Keratinocyte (primary cell): ENCODE measurements at regions not wholly inside any gene's neighbourhood (a gene's known extent, or its start where the extent isn't known, plus 50 kb on each side); places are given as distances from the start of the nearest gene placed in this dataset.
"Not testable (repeated sequence)": the region's sequence is repeated elsewhere in the genome, so short reads cannot be mapped to it uniquely, and the experiment has no call there.

Experiments used
- DNase-seq: peaks from one replicate; pipeline ENCODE4 v3.0.0-alpha.2; 2011; ENCODE audit warnings: low read depth, missing footprints, low spot score
- FAIRE-seq: peaks from 2 replicates; lab custom pipeline; 2011; peaks lifted over from hg19 to GRCh38; lab: Jason Lieb, UNC
- H2AFZ ChIP-seq: 2 replicates; pipeline ENCODE4 v1.6.0; 2012; ENCODE audit warnings: low read length, control low read depth, inconsistent platforms; ENCODE audit not compliant: control insufficient read depth
- H3K27ac ChIP-seq: 2 replicates; pipeline ENCODE4 v1.5.1; 2011; ENCODE audit warnings: low read length; ENCODE audit not compliant: control insufficient read depth, insufficient read depth
- H3K27me3 ChIP-seq: 3 replicates; pipeline ENCODE4 v1.6.0; 2011; ENCODE audit warnings: low read length; ENCODE audit not compliant: control insufficient read depth, insufficient read depth; ENCODE audit errors: extremely low read depth
- H3K36me3 ChIP-seq, 2 experiments: 2 replicates in 1 of 2; 3 replicates in 1 of 2; pipeline ENCODE4 v1.5.1; 2011; ENCODE audit warnings: low read length in 2 of 2, mild to moderate bottlenecking in 1 of 2; ENCODE audit not compliant: control insufficient read depth in 2 of 2, insufficient read depth in 2 of 2; ENCODE audit errors: extremely low read depth in 1 of 2
- H3K4me1 ChIP-seq: 3 replicates; pipeline ENCODE4 v1.5.1; 2011; ENCODE audit warnings: low read length; ENCODE audit not compliant: control insufficient read depth, insufficient read depth; ENCODE audit errors: extremely low read depth
- H3K4me2 ChIP-seq: 3 replicates; pipeline ENCODE4 v1.6.0; 2011; ENCODE audit warnings: low read depth, low read length; ENCODE audit not compliant: control insufficient read depth, insufficient read depth; ENCODE audit errors: extremely low read depth
- H3K4me3 ChIP-seq, 3 experiments: fragments of 200-600 bp in 1 of 3; sonication (generic) in 1 of 3; 2 replicates in 2 of 3; 3 replicates in 1 of 3; pipeline ENCODE4 v1.5.1; 2011 to 2016; ENCODE audit warnings: low read length in 3 of 3, mild to moderate bottlenecking in 3 of 3, control low read depth in 2 of 3, inconsistent platforms in 1 of 3, low read depth in 1 of 3, mixed read lengths in 1 of 3, mixed run types in 1 of 3, moderate library complexity in 1 of 3; ENCODE audit not compliant: control insufficient read depth in 2 of 3, insufficient read depth in 2 of 3; ENCODE audit errors: extremely low read depth in 1 of 3
- H3K79me2 ChIP-seq: 2 replicates; pipeline ENCODE4 v1.6.0; 2012; ENCODE audit warnings: low read length; ENCODE audit not compliant: control insufficient read depth, insufficient read depth
- H3K9ac ChIP-seq: 3 replicates; pipeline ENCODE4 v1.6.0; 2011; ENCODE audit warnings: low read length; ENCODE audit not compliant: control insufficient read depth, insufficient read depth; ENCODE audit errors: extremely low read depth
- H3K9me1 ChIP-seq: 3 replicates; pipeline ENCODE4 v1.6.0; 2011; ENCODE audit warnings: low read length; ENCODE audit not compliant: control insufficient read depth, insufficient read depth; ENCODE audit errors: extremely low read depth
- H3K9me3 ChIP-seq: 2 replicates; pipeline ENCODE4 v1.5.1; 2012; ENCODE audit warnings: low read depth, low read length; ENCODE audit not compliant: control insufficient read depth
- H4K20me1 ChIP-seq: 3 replicates; pipeline ENCODE4 v1.6.0; 2011; ENCODE audit warnings: low read length; ENCODE audit not compliant: control insufficient read depth, insufficient read depth; ENCODE audit errors: extremely low read depth
- EZH2 ChIP-seq: IDR thresholded peaks from one replicate; pipeline ENCODE4 v1.6.1; 2012; ENCODE audit warnings: inconsistent platforms, mild to moderate bottlenecking, low read length, moderate library complexity
- dilution Hi-C: fragments of 300-500 bp; cut with MboI; formaldehyde crosslinking; loops from one replicate; pipeline ENCODE4 v1.7.0; 2020; ENCODE audit warnings: low sequenced_read_pairs; ENCODE audit not compliant: extremely low pct_ligation_motif_present
- TF ChIP-seq, protein P1 (sequence below), 3 experiments: IDR thresholded peaks in 1 of 3; conservative IDR thresholded peaks in 1 of 3; optimal IDR thresholded peaks in 1 of 3; 2 replicates in 2 of 3; 3 replicates in 1 of 3; pipeline versions ENCODE3 to v1.5.1; 2011; ENCODE audit warnings: low read length in 3 of 3, mild to moderate bottlenecking in 3 of 3, moderate library complexity in 2 of 3, control low read depth in 1 of 3, inconsistent platforms in 1 of 3; ENCODE audit not compliant: insufficient read depth in 2 of 3; ENCODE audit errors: extremely low read depth in 1 of 3

DNA sequence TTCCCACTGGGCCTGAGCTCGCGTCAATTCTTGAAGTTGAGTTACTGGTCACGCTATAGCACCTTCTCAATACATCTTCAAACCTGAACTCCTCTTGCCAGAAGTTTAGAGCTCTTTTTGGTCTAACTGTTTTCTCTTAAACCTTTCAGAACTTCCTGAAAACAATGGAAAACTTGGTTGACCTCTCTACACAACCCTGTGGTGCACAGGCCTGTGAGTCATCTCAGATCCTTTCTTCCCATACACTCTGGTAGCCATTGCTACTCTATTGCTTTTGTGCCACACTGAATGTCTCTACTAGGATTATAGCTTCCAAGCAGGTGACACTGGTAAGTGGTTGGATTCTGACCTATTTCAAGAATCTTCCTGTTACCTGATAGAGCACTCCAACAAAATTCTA, 321.5 kb upstream of the FSIP2 start:
- no peaks in the 10 kb centered on the region for H3K27me3 ChIP-seq
- no peak overlapping the region for H3K4me3 ChIP-seq
- H3K79me2 ChIP-seq = no peaks in the 10 kb centered on the region
- no peaks in the 10 kb centered on the region for H3K9me3 ChIP-seq
- H3K36me3 ChIP-seq = no peaks in the 10 kb centered on the region
- no peaks in the 10 kb centered on the region for H4K20me1 ChIP-seq
- H3K27ac ChIP-seq = no peak overlapping the region
- H3K4me1 ChIP-seq = no peaks in the 10 kb centered on the region
- FAIRE-seq (no peak), DNase-seq (no peak)
- no peaks in the 10 kb centered on the region for H3K9me1 ChIP-seq
- no peak overlapping the region for H3K4me2 ChIP-seq
- H3K9ac ChIP-seq = no peak overlapping the region
- dilution Hi-C loops = no loop called here
- no peak overlapping the region for H2AFZ ChIP-seq
- no peak for TF ChIP-seq EZH2
- TF ChIP-seq, protein P1, sequence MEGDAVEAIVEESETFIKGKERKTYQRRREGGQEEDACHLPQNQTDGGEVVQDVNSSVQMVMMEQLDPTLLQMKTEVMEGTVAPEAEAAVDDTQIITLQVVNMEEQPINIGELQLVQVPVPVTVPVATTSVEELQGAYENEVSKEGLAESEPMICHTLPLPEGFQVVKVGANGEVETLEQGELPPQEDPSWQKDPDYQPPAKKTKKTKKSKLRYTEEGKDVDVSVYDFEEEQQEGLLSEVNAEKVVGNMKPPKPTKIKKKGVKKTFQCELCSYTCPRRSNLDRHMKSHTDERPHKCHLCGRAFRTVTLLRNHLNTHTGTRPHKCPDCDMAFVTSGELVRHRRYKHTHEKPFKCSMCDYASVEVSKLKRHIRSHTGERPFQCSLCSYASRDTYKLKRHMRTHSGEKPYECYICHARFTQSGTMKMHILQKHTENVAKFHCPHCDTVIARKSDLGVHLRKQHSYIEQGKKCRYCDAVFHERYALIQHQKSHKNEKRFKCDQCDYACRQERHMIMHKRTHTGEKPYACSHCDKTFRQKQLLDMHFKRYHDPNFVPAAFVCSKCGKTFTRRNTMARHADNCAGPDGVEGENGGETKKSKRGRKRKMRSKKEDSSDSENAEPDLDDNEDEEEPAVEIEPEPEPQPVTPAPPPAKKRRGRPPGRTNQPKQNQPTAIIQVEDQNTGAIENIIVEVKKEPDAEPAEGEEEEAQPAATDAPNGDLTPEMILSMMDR (optimal IDR thresholded peaks at IDR 0.05 in 1 of 3, IDR thresholded peaks at IDR 0.05 in 1 of 3, conservative IDR thresholded peaks at IDR 0.05 in 1 of 3; ENCODE audit: extremely low read depth in 1 of 3, insufficient read depth in 2 of 3, low read length in 3 of 3) = no peak

DNA sequence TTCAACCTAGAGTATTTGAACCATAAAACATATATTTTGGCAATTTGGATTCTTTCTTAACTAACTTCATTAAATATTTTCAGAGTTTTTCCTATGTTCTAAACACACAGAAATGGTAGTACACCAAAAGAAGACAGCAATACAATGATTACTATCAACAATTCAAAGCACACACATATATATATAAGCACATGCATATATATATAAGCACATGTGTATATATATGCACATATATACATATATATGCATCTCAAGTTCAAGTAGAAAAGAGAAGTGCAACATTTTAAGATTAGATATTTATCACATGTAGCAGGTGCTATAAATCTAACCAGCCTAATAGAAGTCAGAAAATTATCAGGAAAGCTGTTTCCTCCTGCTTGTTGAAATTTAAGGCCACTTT, 320.9 kb upstream of the FSIP2 start:
- no peaks in the 10 kb centered on the region for H3K79me2 ChIP-seq
- dilution Hi-C loops = no loop called here
- no peaks in the 10 kb centered on the region for H4K20me1 ChIP-seq
- no peaks in the 10 kb centered on the region for H3K36me3 ChIP-seq
- H3K9me1 ChIP-seq = no peaks in the 10 kb centered on the region
- FAIRE-seq (no peak), DNase-seq (no peak)
- H2AFZ ChIP-seq = no peak overlapping the region
- H3K9me3 ChIP-seq = no peaks in the 10 kb centered on the region
- no peak overlapping the region for H3K4me3 ChIP-seq
- no peaks in the 10 kb centered on the region for H3K4me1 ChIP-seq
- H3K27me3 ChIP-seq = no peaks in the 10 kb centered on the region
- H3K27ac ChIP-seq = no peak overlapping the region
- no peak overlapping the region for H3K9ac ChIP-seq
- TF ChIP-seq, protein P1 (optimal IDR thresholded peaks at IDR 0.05 in 1 of 3, IDR thresholded peaks at IDR 0.05 in 1 of 3, conservative IDR thresholded peaks at IDR 0.05 in 1 of 3; ENCODE audit: extremely low read depth in 1 of 3, insufficient read depth in 2 of 3, low read length in 3 of 3) = no peak
- TF ChIP-seq EZH2 = no peak
- H3K4me2 ChIP-seq = no peak overlapping the region

DNA sequence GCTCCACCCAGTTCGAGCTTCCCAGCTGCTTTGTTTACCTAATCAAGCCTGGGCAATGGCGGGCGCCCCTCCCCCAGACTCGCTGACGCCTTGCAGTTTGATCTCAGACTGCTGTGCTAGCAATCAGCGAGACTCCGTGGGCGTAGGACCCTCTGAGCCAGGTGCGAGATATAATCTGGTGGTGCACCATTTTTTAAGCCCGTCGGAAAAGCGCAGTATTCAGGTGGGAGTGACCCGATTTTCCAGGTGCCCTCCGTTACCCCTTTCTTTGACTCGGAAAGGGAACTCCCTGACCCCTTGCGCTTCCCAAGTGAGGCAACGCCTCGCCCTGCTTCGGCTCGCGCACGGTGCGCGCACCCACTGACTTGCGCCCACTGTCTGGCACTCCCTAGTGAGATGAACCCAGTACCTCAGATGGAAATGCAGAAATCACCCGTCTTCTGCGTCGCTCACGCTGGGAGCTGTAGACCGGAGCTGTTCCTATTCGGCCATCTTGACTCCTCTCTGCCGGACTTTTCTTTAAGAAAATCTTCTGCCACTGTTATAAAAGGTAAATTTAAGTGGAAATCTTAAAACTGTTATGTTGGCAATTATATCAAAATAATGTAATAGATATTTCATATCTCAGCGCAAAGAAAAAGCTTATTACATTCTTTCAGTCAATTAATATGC, 313.5 kb upstream of the FSIP2 start:
- H3K4me2 ChIP-seq, H2AFZ ChIP-seq, H3K9me1 ChIP-seq, H4K20me1 ChIP-seq, DNase-seq, H3K27me3 ChIP-seq, H3K79me2 ChIP-seq, dilution Hi-C loops, H3K9me3 ChIP-seq, H3K4me1 ChIP-seq, H3K36me3 ChIP-seq, H3K27ac ChIP-seq, FAIRE-seq, H3K9ac ChIP-seq: not testable (repeated sequence)
- H3K4me3 ChIP-seq = peak overlapping the region in 1 of 3 experiments; percentile 2
